ENCODE measurements at regions not wholly inside any gene's neighbourhood (a gene's known extent, or its start where the extent isn't known, plus 50 kb on each side); places are given as distances from the start of the nearest gene placed in this dataset.

DNA sequence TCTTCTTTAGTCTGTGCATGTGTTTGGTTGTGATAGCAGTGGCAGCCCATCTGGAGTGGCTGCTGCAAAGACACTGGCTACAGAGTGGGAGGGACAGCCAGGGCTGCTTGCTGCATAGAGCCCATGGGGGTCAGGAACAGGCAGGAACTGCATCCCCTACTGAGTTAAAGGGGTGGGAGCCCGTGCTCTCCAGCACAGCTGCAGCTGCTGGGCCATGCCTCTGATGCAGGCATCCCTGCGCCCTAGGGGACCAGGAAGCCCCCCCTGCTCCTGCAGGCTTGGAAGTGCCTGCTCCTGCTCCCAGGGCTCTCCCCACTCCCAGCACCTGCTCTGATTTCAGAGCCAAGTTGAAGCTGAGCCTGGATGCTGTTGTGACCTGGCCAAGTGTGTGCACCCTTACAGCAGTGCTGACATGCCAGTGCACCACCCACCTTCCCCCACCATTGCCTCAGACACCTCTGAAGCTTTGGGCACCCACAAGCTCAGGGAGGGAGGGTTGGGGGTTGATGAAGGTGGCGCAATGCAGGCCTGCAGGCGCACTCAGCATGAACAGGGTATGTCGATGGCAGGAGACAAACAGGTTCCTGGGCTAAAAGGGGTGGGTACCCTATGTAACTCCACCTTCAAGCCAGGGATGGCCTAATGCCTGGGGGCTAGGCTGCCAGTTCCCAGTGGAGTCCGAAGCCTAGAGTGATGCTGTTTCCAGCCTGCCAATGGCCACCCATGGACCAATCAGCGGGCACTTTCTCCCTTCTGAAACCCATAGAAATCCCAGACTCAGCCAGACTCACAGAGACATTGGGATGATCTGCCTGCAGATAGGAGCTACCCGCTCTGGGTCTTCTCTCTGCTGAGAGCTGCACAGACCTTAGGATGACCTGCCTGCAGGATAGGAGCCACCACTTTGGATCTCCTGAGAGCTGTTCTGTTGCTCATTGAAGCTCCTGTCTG, 919.9 kb upstream of the MIR17HG start:
- Histone ChIP-seq H3K9me3 (ENCODE audit: control insufficient read depth, low read length) (no peaks in the 10 kb centered on the region), H3K27me3 (replicated peaks; ENCODE audit: control insufficient read depth, insufficient read depth, low read length, poor library complexity, severe bottlenecking) (no peaks in the 10 kb centered on the region), H3K27ac (ENCODE audit: insufficient read depth, low read length, poor library complexity, severe bottlenecking) (no peak overlapping the region), H3K4me3 (ENCODE audit: insufficient read depth, low read depth, low read length, poor library complexity, severe bottlenecking) (no peak overlapping the region), H3K4me1 (ENCODE audit: control insufficient read depth, insufficient read depth, low read length, poor library complexity, severe bottlenecking) (no peaks in the 10 kb centered on the region), H3K36me3 (ENCODE audit: control insufficient read depth, insufficient read depth, low read length) (no peaks in the 10 kb centered on the region)
- DNase-seq, result no peak

- Histone ChIP-seq H3K27ac (ENCODE audit: insufficient read depth, low read length, poor library complexity, severe bottlenecking) (no peak overlapping the region), H3K27me3 (replicated peaks; ENCODE audit: control insufficient read depth, insufficient read depth, low read length, poor library complexity, severe bottlenecking) (no peaks in the 10 kb centered on the region), H3K4me3 (ENCODE audit: insufficient read depth, low read depth, low read length, poor library complexity, severe bottlenecking) (no peak overlapping the region)
Measured at GRCh38 chr13:90428522-90429210, 918.8 kb upstream of the MIR17HG start.

GRCh38 chr13:90430127-90430526, 917.4 kb upstream of the MIR17HG start:
- no peaks in the 10 kb centered on the region for H3K36me3 ChIP-seq (ENCODE audit: control insufficient read depth, insufficient read depth, low read length)
- H3K4me1 ChIP-seq (ENCODE audit: control insufficient read depth, insufficient read depth, low read length, poor library complexity, severe bottlenecking), result no peaks in the 10 kb centered on the region
- no peak overlapping the region for H3K4me3 ChIP-seq (ENCODE audit: insufficient read depth, low read depth, low read length, poor library complexity, severe bottlenecking)
- H3K27ac ChIP-seq (ENCODE audit: insufficient read depth, low read length, poor library complexity, severe bottlenecking), result no peak overlapping the region
- no peaks in the 10 kb centered on the region for H3K27me3 ChIP-seq (replicated peaks; ENCODE audit: control insufficient read depth, insufficient read depth, low read length, poor library complexity, severe bottlenecking)
- DNase-seq, result no peak
- no peaks in the 10 kb centered on the region for H3K9me3 ChIP-seq (ENCODE audit: control insufficient read depth, low read length)

More at GRCh38 chr13:90428522-90429210, 918.8 kb upstream of the MIR17HG start:
- no peak for DNase-seq
- Histone ChIP-seq H3K36me3 (ENCODE audit: control insufficient read depth, insufficient read depth, low read length) (no peaks in the 10 kb centered on the region), H3K4me1 (ENCODE audit: control insufficient read depth, insufficient read depth, low read length, poor library complexity, severe bottlenecking) (no peaks in the 10 kb centered on the region), H3K9me3 (ENCODE audit: control insufficient read depth, low read length) (no peaks in the 10 kb centered on the region)

DNA sequence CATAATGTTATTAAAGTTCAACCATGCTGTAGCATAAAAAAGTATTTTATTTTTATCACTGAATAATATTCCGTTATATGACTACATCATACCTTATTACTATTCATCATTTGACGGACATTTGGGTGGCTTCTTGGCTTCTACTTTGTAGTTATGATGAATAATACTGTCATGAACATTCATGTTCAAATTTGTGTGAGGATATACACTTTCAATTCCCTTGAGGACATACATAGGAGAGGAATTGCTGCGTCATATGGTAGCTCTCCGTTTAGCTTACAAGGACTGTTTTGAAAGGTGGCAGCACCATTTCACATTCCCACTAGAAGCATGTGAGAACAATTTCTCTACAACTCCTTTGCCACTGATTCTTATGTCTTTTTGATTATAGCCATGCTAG, 910.8 kb upstream of the MIR17HG start:
- no peak overlapping the region for H3K4me3 ChIP-seq (ENCODE audit: insufficient read depth, low read depth, low read length, poor library complexity, severe bottlenecking)
- no peak overlapping the region for H3K27ac ChIP-seq (ENCODE audit: insufficient read depth, low read length, poor library complexity, severe bottlenecking)
- no peaks in the 10 kb centered on the region for H3K9me3 ChIP-seq (ENCODE audit: control insufficient read depth, low read length)
- no peak for DNase-seq
- no peaks in the 10 kb centered on the region for H3K27me3 ChIP-seq (replicated peaks; ENCODE audit: control insufficient read depth, insufficient read depth, low read length, poor library complexity, severe bottlenecking)
- H3K4me1 ChIP-seq (ENCODE audit: control insufficient read depth, insufficient read depth, low read length, poor library complexity, severe bottlenecking), result no peaks in the 10 kb centered on the region
- no peaks in the 10 kb centered on the region for H3K36me3 ChIP-seq (ENCODE audit: control insufficient read depth, insufficient read depth, low read length)

- H3K4me3 ChIP-seq (ENCODE audit: insufficient read depth, low read depth, low read length, poor library complexity, severe bottlenecking), result no peak overlapping the region
- H3K27ac ChIP-seq (ENCODE audit: insufficient read depth, low read length, poor library complexity, severe bottlenecking), result no peak overlapping the region
- no peaks in the 10 kb centered on the region for H3K9me3 ChIP-seq (ENCODE audit: control insufficient read depth, low read length)
- no peaks in the 10 kb centered on the region for H3K4me1 ChIP-seq (ENCODE audit: control insufficient read depth, insufficient read depth, low read length, poor library complexity, severe bottlenecking)
- DNase-seq, result no peak
- no peaks in the 10 kb centered on the region for H3K36me3 ChIP-seq (ENCODE audit: control insufficient read depth, insufficient read depth, low read length)
- no peaks in the 10 kb centered on the region for H3K27me3 ChIP-seq (replicated peaks; ENCODE audit: control insufficient read depth, insufficient read depth, low read length, poor library complexity, severe bottlenecking)
Measured at GRCh38 chr13:90438576-90438975, 908.9 kb upstream of the MIR17HG start.

DNA sequence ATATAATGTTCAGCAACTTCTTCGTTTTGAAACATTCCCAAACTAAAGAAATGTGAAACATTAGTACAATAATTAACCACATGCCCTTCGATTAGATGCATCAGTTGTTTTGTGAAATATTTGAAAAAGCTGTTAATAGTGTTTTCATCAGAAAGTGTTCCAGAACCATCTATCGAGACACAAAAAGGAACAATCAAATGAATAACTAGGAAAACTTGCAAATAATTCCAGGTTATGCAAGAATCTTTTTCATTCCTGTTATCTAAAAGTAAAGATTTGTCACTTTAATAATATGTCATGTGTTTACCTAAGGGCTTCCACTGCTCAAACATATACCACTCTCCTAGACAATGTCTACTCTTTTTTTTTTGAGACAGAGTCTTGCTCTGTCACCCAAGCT, 904.2 kb upstream of the MIR17HG start:
- Histone ChIP-seq H3K4me1 (ENCODE audit: control insufficient read depth, insufficient read depth, low read length, poor library complexity, severe bottlenecking) (no peaks in the 10 kb centered on the region), H3K36me3 (ENCODE audit: control insufficient read depth, insufficient read depth, low read length) (no peaks in the 10 kb centered on the region), H3K9me3 (ENCODE audit: control insufficient read depth, low read length) (no peaks in the 10 kb centered on the region), H3K27me3 (replicated peaks; ENCODE audit: control insufficient read depth, insufficient read depth, low read length, poor library complexity, severe bottlenecking) (no peaks in the 10 kb centered on the region), H3K4me3 (ENCODE audit: insufficient read depth, low read depth, low read length, poor library complexity, severe bottlenecking) (no peak overlapping the region), H3K27ac (ENCODE audit: insufficient read depth, low read length, poor library complexity, severe bottlenecking) (no peak overlapping the region)
- DNase-seq, result no peak

- Histone ChIP-seq H3K27me3 (replicated peaks; ENCODE audit: control insufficient read depth, insufficient read depth, low read length, poor library complexity, severe bottlenecking) (no peaks in the 10 kb centered on the region), H3K36me3 (ENCODE audit: control insufficient read depth, insufficient read depth, low read length) (no peaks in the 10 kb centered on the region), H3K4me1 (ENCODE audit: control insufficient read depth, insufficient read depth, low read length, poor library complexity, severe bottlenecking) (no peaks in the 10 kb centered on the region), H3K4me3 (ENCODE audit: insufficient read depth, low read depth, low read length, poor library complexity, severe bottlenecking) (no peak overlapping the region), H3K9me3 (ENCODE audit: control insufficient read depth, low read length) (no peaks in the 10 kb centered on the region), H3K27ac (ENCODE audit: insufficient read depth, low read length, poor library complexity, severe bottlenecking) (no peak overlapping the region)
- DNase-seq, result no peak
Measured at GRCh38 chr13:90444232-90444631, 903.3 kb upstream of the MIR17HG start.

GRCh38 chr13:90445179-90445578, 902.3 kb upstream of the MIR17HG start:
- H3K27me3 ChIP-seq (replicated peaks; ENCODE audit: control insufficient read depth, insufficient read depth, low read length, poor library complexity, severe bottlenecking), result no peaks in the 10 kb centered on the region
- no peaks in the 10 kb centered on the region for H3K9me3 ChIP-seq (ENCODE audit: control insufficient read depth, low read length)
- H3K4me3 ChIP-seq (ENCODE audit: insufficient read depth, low read depth, low read length, poor library complexity, severe bottlenecking), result no peak overlapping the region
- no peak overlapping the region for H3K27ac ChIP-seq (ENCODE audit: insufficient read depth, low read length, poor library complexity, severe bottlenecking)
- H3K36me3 ChIP-seq (ENCODE audit: control insufficient read depth, insufficient read depth, low read length), result no peaks in the 10 kb centered on the region
- no peak for DNase-seq
- no peaks in the 10 kb centered on the region for H3K4me1 ChIP-seq (ENCODE audit: control insufficient read depth, insufficient read depth, low read length, poor library complexity, severe bottlenecking)

DNA sequence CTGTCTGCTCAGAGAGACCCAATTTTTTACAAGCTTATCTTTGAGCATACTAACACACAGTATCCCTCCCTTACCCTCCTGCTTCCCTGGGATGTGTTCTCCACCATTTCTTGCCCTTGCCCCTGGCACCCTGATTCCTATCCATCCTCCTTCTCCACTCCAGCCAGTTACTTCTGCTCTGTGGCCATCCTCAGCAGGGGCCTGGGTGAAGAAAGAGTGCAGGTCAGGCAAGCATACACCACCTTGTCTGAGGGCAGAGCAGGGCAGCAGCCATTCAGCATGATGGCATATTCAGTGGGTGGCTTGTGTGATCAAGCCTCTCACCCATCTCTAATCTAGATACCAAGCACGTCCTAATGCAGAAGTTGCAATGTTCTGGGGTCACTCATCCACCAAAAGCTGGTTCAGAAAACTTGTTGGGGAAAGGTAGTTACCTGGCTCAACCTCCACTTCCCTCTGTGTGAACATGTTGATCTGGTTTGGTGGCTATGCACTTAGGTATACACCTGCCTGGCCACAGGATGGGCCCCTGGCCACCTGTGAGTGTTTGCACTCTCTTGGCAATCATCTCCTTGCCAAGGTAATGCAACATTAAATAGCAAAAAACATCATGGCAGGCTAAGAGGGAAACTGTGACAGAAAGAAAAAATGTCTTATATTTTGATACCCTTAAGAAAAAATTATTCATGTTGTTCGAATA, 900.3 kb upstream of the MIR17HG start:
- no peaks in the 10 kb centered on the region for H3K4me1 ChIP-seq (ENCODE audit: control insufficient read depth, insufficient read depth, low read length, poor library complexity, severe bottlenecking)
- no peaks in the 10 kb centered on the region for H3K9me3 ChIP-seq (ENCODE audit: control insufficient read depth, low read length)
- H3K4me3 ChIP-seq (ENCODE audit: insufficient read depth, low read depth, low read length, poor library complexity, severe bottlenecking), result no peak overlapping the region
- DNase-seq, result no peak
- no peaks in the 10 kb centered on the region for H3K36me3 ChIP-seq (ENCODE audit: control insufficient read depth, insufficient read depth, low read length)
- no peak overlapping the region for H3K27ac ChIP-seq (ENCODE audit: insufficient read depth, low read length, poor library complexity, severe bottlenecking)
- no peaks in the 10 kb centered on the region for H3K27me3 ChIP-seq (replicated peaks; ENCODE audit: control insufficient read depth, insufficient read depth, low read length, poor library complexity, severe bottlenecking)

GRCh38 chr13:90447734-90448101, 899.8 kb upstream of the MIR17HG start:
- Histone ChIP-seq H3K9me3 (ENCODE audit: control insufficient read depth, low read length) (no peaks in the 10 kb centered on the region), H3K27ac (ENCODE audit: insufficient read depth, low read length, poor library complexity, severe bottlenecking) (no peak overlapping the region), H3K27me3 (replicated peaks; ENCODE audit: control insufficient read depth, insufficient read depth, low read length, poor library complexity, severe bottlenecking) (no peaks in the 10 kb centered on the region), H3K36me3 (ENCODE audit: control insufficient read depth, insufficient read depth, low read length) (no peaks in the 10 kb centered on the region), H3K4me1 (ENCODE audit: control insufficient read depth, insufficient read depth, low read length, poor library complexity, severe bottlenecking) (no peaks in the 10 kb centered on the region), H3K4me3 (ENCODE audit: insufficient read depth, low read depth, low read length, poor library complexity, severe bottlenecking) (no peak overlapping the region)
- DNase-seq, result no peak

Measured in effector memory CD4-positive, alpha-beta T cell (primary cell).